Fibroblast of skin of right biceps (primary cell): ENCODE measurements at regions not wholly inside any gene's neighbourhood (a gene's known extent, or its start where the extent isn't known, plus 50 kb on each side); places are given as distances from the start of the nearest gene placed in this dataset.
"Not testable (repeated sequence)": the region's sequence is repeated elsewhere in the genome, so short reads cannot be mapped to it uniquely, and the experiment has no call there.

Source experiments
- DNase-seq: peaks from one replicate; pipeline ENCODE4 v3.0.0-alpha.2; 2013

DNA sequence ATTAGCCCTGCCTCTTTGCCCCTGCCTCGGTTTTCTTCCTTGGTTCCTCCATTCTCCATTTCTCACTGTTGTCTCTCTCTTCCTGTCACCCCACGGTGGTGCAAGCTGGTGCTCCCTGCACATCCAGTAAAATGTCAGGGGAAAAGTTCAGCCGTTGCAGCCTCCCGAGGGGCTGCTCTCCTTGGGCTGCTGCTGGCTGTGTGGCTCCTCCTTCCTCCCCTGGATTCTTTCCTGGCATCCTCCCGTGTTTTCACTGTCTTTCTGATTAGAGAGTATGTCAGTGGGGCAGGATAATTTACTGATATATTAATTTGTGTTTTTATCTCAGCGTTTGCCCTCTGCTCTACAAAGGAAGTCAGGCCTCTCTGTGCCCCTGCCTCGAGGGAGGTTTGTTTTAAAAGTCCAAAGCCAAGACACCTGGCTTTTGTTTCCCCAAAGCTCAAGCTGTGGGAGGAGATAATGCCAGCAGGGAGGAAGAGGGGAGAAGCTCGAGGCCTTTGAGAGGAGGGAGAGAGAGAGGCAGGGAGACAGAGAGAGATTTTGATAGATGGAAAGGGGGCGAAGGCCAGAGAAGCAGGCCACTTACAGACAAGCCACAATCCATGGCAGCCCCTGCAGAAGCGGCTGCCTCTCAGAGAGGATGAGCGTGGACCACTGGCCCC is 150.3 kb upstream of the NR2F2 start:
- DNase-seq = no peak

DNA sequence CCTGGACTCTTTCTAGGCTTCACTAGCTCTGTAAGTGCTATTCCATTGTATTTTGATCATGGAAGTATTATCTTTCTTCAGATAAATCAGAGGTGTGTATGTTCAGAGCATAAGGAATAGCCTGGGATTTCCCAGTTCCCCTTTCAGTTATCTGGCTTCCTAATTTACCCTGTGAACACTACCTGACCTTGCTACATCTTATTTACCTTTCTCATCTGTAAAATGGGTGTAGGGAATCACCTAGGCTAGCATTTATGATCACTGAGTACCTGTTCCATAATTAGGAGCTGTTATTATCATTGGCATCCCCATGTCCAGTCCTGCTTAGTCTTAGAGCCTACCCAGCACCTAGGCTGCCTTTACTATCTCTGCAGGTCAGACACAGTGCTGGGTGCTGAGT is 149.3 kb upstream of the NR2F2 start:
- DNase-seq = no peak

DNA sequence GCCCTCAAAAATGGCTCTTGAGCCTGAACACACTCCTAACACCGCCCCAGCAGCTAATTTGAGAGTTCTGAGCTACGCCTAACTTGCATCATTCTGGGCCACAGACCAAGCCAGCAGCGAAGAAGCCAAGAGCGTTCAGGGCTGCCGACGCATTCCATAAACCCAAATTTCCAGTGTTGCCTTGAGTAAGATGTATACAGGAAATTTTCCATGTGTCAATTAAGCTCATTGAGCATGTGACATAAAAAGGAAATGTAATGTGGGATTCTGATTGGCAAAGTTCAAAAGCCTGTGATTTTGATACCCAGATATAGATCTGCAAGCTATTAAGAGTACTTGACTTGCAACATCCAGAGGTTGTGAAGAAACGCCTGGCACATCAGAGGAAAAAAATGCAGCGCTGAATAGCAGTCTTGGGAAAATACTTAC is 148.6 kb upstream of the NR2F2 start:
- peak; percentile 91 for DNase-seq

DNA sequence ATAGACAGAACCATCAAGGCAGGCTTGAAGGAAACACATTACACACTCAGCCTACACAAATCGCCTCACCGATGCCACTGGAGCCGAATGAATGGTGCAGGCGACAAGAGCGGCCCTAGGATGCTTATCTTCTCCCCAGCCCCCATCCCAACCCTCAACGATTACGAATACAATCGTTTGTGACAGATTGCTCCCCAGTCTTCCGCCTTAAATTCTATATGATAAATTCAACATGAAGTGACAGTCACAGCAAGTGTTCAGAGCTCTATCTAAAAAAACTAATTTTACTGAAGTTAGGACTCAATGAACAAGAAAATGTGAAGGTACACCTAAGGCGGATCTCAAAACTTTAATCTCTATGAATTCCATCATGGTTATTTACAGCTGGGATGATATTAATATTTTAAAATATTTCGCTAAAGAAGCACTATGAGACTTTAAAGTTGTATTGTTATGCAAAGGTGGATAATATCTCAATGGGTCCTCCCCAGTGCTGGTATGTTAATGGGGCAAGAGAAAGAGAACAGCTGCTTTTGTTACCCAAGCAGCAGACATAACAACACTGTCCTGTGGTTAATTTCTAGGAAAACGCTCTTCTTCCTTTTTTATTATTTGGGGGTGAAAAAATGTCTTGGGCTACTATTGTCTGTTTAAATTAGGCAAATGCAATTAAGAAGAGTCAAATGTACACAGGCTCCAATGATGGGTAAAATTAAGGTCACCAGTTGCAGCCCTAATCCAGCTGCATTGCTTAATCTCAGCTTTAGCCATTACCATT is 147.6 kb upstream of the NR2F2 start:
- DNase-seq = no peak

DNA sequence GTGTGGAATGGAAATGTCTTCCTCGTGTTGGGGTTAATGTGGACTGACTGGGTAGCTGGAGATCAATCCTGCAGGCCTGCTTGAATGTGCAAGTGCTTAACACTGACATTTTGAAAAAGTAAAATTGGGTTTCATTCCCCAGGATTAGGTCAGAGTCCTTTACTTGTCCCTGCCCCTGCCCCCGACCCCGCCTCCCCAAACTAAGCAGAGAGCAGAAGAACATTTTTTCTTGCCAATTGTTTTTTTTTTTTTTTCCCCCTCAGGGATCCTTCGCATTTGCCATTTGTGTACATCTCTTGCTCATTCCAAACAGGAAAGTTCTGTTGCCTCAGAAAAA is 147.0 kb upstream of the NR2F2 start:
- DNase-seq = no peak

DNA sequence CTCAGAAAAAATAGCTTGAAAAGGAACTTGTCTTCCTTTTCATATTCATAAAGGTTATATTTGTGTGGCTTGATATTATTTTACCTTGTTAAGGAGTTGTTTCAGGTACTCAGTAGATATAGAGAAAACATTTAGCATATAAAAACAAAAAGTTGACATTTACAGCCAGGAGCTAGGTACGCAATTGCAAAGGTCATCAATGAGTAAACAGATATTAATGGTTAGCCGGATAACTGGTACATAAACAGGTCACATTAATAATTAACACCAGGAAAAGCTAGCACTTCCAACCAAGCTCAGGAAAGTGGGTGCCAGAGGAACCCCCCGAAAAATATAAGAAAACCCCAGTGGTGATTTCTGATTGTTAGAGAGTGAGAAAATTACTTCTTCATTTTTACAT is 146.6 kb upstream of the NR2F2 start:
- DNase-seq = no peak

DNA sequence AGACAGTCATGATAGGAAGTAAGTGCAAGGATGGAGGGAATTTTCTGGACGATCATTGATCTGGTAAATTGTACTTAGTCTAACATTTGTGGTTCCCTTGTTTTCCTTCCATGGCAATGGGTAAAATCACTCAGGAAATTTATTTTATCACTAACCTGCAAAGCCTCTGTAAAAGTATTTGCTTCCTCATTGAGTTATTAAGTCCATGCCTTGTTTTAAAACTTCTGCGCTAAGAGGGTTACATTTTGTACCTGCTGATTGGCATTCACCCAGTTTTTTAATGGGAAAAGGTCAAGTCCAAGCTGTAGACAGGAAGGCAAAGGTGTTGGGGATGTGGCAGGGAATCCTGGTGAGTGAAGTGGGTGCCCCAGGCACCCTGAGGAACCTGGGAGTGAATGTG is 146.2 kb upstream of the NR2F2 start:
- DNase-seq = no peak

DNA sequence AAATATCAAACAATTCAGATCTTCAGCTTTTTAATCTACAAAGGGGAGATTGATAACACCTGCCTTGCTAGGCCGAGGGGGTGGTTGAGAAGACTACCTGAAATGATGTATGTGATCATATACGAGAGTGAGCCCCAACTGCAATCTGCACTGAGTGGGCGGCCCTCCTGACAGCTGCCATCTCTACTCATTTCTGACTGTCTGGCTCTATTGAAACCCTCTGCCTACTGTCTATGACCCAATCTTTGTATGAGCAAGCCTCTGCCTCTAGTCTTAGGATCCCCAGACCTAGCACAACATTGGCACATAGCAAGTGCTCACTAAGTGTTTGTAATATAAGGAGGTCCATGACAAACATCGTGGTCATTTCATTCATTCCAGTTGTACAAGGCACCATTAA is 144.4 kb upstream of the NR2F2 start:
- DNase-seq = no peak

DNA sequence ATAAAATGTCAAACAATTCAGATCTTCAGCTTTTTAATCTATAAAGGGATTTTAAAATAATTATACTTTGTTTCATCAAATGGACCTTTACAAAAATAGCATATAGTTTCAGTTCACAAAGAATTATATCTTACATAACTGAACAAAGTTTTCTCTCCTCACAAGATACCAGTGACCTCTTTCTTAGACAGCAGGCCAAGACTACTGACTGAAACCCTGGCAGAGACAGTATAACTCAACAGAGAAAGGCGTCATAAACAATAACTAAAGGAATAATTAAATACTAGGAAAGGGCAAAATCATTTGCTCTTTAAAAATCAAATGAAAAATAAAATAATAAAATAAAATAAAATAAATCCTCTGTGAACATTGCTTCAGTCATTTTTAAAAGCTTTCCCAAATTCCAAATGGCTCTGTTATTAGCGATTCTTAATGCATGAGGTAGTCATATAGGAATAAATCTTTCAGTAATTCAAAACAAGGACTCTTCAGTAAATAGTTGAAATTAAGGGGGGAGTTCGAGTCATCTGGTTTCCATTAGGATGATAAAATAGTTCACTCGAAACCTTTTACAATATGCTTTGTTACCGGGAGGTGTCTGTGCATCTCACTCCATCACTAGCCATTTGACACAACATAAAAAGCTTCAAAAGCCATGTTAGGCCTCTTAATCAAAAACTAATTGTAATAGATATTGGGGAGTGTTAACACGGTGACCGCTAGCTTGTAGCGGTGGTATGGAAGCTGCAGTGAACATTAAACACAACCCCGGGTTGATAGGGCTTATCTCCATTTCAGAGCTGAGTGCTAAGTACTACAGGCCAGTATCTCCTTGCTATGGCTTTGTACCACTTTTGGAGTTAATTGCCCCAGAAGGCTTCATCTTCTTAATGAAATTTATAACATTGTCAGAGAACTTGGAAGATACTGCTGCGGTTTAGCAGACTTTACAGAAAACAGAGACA is 142.9 kb upstream of the NR2F2 start:
- no peak for DNase-seq

DNA sequence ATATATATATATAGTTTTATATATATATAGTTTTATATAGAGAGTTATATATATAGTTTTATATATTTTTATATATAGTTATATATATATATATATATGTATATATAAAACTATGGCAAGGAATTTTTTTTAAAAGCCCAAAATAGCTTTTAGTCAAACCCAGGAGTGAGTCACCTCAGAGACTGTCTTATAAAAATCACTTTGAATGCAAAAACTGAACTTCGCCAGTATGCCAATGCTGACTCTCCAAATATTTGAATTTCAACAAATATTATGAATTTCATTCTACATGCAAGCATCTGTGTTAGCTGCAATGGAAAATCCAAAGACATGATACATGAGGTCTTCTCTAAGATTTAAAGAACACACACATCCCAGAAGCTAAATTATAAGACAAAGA is 132.8 kb upstream of the NR2F2 start:
- DNase-seq = no peak

DNA sequence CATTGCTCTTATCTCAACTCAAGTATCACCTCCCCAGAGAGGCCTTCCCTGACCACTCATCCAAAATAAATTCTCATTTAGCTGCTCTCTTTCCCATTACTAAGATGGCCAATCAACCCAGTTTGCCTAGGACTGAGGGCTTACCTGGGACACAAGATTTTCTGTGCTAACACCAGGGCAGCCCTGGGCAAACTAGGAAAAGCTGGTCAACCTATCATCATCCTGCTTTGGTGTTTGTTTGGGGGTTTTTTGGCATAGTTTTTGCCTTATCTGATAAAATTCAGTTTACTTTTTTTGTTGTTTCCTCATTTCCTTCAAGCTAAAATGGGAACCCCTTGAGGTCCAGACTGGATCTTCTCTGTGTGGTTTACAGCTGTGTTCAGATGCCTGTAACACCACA is 131.4 kb upstream of the NR2F2 start:
- no peak for DNase-seq

DNA sequence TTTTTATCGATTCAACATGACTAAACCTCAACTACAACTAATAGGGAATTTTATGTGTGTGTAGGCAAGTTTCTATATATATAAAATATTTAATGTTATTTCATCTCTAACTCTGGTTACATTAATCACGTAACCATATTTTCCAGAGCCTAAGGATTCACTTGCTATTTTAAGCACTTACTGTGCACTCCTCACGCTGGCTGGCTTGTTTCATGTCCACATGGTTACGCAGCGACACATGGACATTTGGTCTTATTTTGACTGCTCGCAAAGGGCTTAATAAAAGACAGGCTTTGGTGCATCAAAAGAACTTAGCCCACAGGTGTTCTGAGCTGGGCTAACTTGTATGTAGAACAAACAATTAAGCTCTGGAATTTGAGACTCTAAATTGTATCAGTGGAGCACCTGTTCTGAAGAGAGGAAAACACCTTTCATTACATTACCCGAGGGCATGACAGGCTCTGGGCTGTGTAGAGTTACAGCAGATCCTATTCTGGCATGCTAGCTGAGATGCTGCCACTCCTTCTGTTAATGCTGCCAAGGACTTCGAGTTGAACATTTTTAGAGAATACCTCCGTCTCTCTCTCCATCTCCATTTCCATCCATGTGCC is 130.0 kb upstream of the NR2F2 start:
- peak; percentile 8 for DNase-seq

DNA sequence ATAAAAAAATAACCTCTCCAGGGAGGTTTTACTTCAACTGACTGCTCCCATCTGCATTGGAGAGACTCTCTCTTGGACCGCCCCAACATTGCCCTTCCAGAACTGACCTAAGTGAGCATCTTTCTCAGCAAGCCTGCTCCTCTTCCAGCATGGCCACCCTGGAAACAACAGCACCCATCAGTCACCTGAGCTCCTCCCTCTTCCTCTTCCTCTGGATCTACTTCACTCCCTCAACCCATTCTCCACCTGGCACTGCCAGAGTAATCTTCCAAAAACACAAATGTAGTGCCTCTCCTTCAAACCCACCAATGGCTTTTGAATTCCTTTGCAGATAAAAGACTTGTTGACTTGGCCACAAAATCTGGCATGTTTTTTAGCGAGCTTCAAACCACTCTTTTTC is 128.8 kb upstream of the NR2F2 start:
- no peak for DNase-seq

DNA sequence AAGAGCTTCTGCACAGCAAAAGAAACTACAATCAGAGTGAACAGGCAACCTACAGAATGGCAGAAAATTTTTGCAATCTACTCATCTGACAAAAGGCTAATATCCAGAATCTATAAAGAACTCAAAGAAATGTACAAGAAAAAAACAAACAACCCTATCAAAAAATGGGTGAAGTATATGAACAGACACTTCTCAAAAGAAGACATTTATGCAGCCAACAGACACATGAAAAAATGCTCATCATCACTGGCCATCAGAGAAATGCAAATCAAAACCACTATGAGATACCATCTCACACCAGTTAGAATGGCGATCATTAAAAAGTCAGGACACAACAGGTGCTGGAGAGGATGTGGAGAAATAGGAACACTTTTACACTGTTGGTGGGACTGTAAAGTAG is 124.9 kb upstream of the NR2F2 start:
- DNase-seq = not testable (repeated sequence)

DNA sequence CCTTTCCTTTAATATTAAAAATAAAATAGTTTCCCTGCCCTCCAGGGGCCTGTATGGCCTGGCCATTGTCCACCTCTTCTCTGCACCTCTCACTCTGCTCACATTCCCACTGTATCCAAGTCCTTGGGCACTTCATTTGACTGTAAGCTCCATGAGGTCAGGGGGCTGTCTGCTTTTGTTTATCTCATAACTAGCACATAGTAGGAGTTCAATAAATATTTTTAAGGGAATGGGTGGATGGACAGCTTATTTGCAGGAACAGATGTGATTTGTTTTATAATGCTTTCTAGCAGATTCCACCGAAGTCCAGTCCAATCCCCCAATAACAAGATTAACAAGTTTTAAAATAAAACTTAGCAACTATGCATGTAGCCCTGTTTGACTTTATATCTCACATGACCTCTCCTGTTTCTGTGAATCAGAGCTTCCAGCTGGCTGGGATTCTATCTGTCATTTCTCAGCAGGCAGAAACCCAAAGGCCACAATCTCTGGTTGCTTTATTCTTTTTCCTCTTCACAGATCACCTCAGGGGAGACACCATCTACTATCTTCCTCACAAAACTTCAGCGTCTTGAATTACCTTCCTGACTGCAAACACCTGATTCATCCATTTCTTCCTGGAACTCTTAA is 123.0 kb upstream of the NR2F2 start:
- DNase-seq = no peak

DNA sequence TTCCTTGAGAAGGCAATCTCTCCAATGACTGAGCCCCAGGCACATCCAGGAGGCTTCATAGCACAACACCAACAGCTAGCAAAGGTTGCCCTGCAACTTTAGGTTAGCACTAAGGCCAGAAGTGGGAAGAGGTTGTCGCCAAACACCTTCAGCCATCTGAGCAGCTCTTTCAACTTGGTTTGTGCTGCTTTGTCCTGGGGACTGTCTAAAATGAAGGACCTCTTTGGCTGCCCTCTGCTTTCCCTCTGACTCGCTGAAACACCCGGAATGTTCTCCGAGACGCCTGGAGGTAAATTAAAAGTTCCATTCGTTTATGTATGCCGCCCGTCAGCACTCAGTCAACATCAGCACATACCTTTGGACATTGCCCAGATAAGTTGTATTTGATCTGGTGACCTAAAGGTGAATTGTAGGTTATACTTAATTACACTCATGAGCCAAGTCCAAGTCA is 121.2 kb upstream of the NR2F2 start:
- DNase-seq = no peak

DNA sequence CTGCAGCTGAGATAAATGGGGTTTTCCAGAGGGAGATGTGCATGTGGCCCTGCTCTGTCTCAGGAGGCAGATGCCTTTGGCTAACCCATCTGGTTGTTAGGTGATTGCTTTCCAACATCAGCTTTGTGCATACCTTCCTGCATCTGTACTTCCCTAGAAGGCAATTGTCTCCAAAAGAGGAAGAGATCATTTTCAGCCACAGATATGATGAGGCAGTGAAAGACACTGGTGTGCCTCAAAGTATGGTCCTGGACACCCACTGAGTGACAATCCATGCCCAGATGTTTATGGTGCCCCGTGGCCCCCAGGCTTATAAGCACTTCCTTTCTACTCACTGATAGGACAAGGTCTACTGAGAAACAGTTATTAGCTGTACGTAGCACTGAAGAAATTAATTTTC is 117.5 kb upstream of the NR2F2 start:
- no peak for DNase-seq

DNA sequence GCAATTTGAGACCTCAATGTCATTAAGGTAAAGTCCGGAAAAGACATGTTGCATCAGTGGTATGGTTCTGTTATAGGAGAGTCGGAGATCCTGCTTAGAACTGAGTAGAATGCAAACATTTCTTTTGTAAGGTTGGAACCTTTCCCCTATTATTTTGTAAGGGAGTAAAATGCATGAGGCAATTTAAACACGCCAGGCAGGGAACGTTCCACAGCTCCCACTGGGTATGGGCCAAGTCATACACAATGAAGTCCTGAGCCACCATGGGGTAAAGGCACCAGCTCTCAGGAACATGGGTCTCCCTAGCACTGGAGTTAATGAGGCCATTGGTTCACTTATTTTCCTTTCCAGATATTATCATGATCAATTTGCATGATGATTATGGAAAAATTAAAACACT is 116.6 kb upstream of the NR2F2 start:
- DNase-seq = no peak

DNA sequence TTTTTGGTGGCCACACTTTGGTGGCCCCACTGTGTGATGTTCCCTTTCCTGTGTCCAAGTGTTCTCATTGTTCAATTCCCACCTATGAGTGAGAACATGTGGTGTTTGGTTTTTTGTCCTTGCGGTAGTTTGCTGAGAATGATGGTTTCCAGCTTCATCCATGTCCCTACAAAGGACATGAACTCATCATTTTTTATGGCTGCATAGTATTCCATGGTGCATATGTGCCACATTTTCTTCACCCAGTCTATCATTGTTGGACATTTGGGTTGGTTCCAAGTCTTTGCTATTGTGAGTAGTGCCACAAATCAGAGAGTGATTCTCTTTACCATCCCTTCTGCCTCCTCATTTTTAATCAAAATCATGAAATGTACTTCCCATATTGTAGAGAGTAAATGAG is 114.0 kb upstream of the NR2F2 start:
- DNase-seq = not testable (repeated sequence)

DNA sequence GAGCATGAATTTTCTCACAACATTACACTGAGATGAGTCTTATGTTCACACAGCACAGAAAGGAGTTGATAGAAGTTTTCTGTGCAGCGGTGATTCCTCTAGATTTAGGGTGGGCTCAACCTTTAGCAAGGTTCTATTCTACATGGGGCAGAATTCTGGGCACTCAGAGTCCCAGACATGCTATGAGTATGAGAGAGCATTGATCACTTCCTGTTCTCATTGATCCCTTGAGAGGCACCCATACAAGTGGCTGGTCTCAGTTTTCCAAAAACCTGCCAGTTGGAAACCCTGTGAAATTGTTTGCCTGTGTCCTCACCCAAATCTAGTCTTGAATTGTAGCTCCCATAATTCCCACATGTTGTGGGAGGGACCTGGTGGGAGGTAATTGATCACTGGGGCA is 112.5 kb upstream of the NR2F2 start:
- no peak for DNase-seq

DNA sequence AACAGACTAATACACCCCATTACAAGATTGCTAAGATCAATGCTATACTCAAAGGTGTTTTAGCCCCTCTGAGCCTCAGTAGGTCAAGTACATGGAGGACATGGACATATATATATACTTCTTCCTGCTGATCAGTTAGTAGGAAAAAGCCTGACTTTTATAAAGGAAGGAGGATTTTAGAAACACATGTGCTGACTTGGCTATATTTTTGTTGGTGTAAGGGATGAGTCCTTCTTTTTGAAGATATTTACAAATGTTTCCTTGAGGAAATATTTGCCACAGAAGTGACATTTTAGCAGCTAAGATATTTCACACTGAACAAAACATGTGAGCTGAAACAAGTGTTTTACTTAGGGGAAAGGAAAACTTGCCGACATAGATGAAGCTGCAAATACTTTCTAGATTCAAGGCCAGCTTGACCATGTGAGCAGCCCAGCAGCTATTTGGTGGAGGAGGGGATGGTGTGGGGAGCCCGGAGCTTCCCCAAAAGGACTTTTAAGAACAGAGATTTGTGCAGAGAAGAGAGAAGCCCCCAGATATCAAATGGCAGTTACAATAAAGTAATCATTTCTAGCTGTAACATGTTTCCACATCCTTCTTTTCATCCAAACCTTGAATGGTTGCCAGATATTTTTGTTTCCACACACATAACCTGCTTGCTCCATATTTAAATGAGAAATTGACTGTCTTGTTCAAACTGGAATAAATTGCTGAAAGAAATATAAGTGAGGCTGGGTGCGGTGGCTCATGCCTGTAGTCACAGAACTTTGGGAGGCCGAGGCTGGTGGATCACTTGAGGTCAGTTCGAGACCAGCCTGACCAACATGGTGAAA is 111.7 kb upstream of the NR2F2 start:
- DNase-seq = no peak

DNA sequence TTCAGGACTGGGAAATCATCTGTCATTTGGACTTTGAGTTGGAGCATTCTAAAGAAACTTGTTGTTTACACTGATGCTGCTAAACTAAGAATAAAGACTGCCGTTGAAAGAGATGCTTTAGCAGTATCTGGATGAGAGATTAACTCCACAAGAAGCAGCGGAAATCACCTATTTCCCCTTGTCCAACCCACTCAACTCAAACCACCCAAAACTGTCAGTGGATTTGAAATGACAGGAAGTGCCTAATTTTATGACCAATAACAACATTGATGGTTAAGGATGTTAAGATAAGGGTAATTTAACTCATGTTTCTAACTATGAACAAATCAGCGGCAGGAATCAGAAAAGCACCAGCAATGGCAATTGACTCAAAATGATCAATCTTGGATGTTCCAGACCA is 110.8 kb upstream of the NR2F2 start:
- no peak for DNase-seq
